Trophoblast cell (in vitro differentiated cells and primary cell): ENCODE measurements at regions not wholly inside any gene's neighbourhood (a gene's known extent, or its start where the extent isn't known, plus 50 kb on each side); places are given as distances from the start of the nearest gene placed in this dataset.

Source experiments
- DNase-seq, 2 donors: peaks; one replicate each; pipeline ENCODE4 v3.0.0-alpha.2; 2016
- H2AFZ ChIP-seq: 2 replicates; pipeline ENCODE4 v1.6.1; 2013; ENCODE audit warnings: low read length, moderate library complexity, mild to moderate bottlenecking; ENCODE audit not compliant: insufficient read depth, poor library complexity
- H2AK5ac ChIP-seq: 2 replicates; pipeline ENCODE4 v1.6.1; 2013; ENCODE audit warnings: mild to moderate bottlenecking, low read length
- H2BK120ac ChIP-seq: 2 replicates; pipeline ENCODE4 v1.6.1; 2013; ENCODE audit warnings: low read length, mild to moderate bottlenecking, moderate library complexity; ENCODE audit not compliant: insufficient read depth, poor library complexity
- H2BK12ac ChIP-seq: 2 replicates; pipeline ENCODE4 v1.6.1; 2013; ENCODE audit warnings: mild to moderate bottlenecking, low read length, moderate library complexity
- H2BK5ac ChIP-seq: 2 replicates; pipeline ENCODE4 v1.6.1; 2013; ENCODE audit warnings: low read length, low read depth, moderate library complexity, mild to moderate bottlenecking; ENCODE audit not compliant: poor library complexity
- H3K14ac ChIP-seq: 2 replicates; pipeline ENCODE4 v1.6.1; 2013; ENCODE audit warnings: mild to moderate bottlenecking, low read length
- H3K18ac ChIP-seq: 2 replicates; pipeline ENCODE4 v1.6.1; 2013; ENCODE audit warnings: mild to moderate bottlenecking, low read length
- H3K23ac ChIP-seq: 2 replicates; pipeline ENCODE4 v1.6.1; 2013; ENCODE audit warnings: low read length
- H3K27ac ChIP-seq: 2 replicates; pipeline ENCODE4 v1.5.1; 2013; ENCODE audit warnings: low read depth, mild to moderate bottlenecking, inconsistent platforms, low read length, moderate library complexity
- H3K27me3 ChIP-seq: 2 replicates; pipeline ENCODE4 v1.6.1; 2013; ENCODE audit warnings: inconsistent platforms, mild to moderate bottlenecking, low read length, moderate library complexity; ENCODE audit not compliant: insufficient read depth
- H3K36me3 ChIP-seq, 2 experiments: 1 replicate in 1 of 2; 2 replicates in 1 of 2; pipeline ENCODE4 v1.6.1; 2013; ENCODE audit warnings: low read length in 2 of 2, mild to moderate bottlenecking in 2 of 2, moderate library complexity in 1 of 2; ENCODE audit not compliant: insufficient read depth in 2 of 2, control insufficient read depth in 1 of 2
- H3K4ac ChIP-seq: 2 replicates; pipeline ENCODE4 v1.6.1; 2013; ENCODE audit warnings: low read depth, mild to moderate bottlenecking, low read length, moderate library complexity
- H3K4me1 ChIP-seq, 2 experiments: 1 replicate in 1 of 2; 2 replicates in 1 of 2; pipeline ENCODE4 v1.6.1; 2013; ENCODE audit warnings: low read length in 2 of 2, mild to moderate bottlenecking in 2 of 2, moderate library complexity in 1 of 2; ENCODE audit not compliant: insufficient read depth in 2 of 2, control insufficient read depth in 1 of 2
- H3K4me2 ChIP-seq: 2 replicates; pipeline ENCODE4 v1.6.1; 2013; ENCODE audit warnings: inconsistent platforms, mild to moderate bottlenecking, low read length, moderate library complexity
- H3K4me3 ChIP-seq: 2 replicates; pipeline ENCODE4 v1.5.1; 2013; ENCODE audit warnings: mild to moderate bottlenecking, low read depth, low read length, inconsistent platforms
- H3K79me1 ChIP-seq: one replicate; pipeline ENCODE4 v1.6.1; 2013; ENCODE audit warnings: low read length
- H3K79me2 ChIP-seq: 2 replicates; pipeline ENCODE4 v1.6.1; 2013; ENCODE audit warnings: low read length, mild to moderate bottlenecking; ENCODE audit not compliant: control insufficient read depth, insufficient read depth, poor library complexity
- H3K9ac ChIP-seq: 2 replicates; pipeline ENCODE4 v1.6.1; 2013; ENCODE audit warnings: mild to moderate bottlenecking, low read length
- H3K9me3 ChIP-seq: 2 replicates; pipeline ENCODE4 v1.6.1; 2013; ENCODE audit warnings: low read depth, mild to moderate bottlenecking, control low read depth, inconsistent platforms, low read length; ENCODE audit not compliant: insufficient read depth
- H4K12ac ChIP-seq: 2 replicates; pipeline ENCODE4 v1.6.1; 2013; ENCODE audit warnings: low read depth, mild to moderate bottlenecking, low read length, moderate library complexity
- H4K8ac ChIP-seq: 2 replicates; pipeline ENCODE4 v1.6.1; 2013; ENCODE audit warnings: low read depth, mild to moderate bottlenecking, low read length, moderate library complexity
- H4K91ac ChIP-seq: one replicate; pipeline ENCODE4 v1.6.1; 2013; ENCODE audit warnings: low read depth, mild to moderate bottlenecking, low read length, moderate library complexity
- WGBS: extraction: QIAGEN DNeasy Blood & Tissue Kit; methylation state at CpG from one replicate; pipeline ENCODE4 v1.1.7; 2013; ENCODE audit warnings: missing lambda C conversion rate; ENCODE audit not compliant: insufficient read length, insufficient coverage; ENCODE audit errors: extremely low coverage; 5-methylcytosine and 5-hydroxymethylcytosine counted together

GRCh38 chr4:28883211-28883610 lies 1837.0 kb upstream of the PCDH7 start:
- no peak overlapping the region for H3K18ac ChIP-seq
- no peak overlapping the region for H4K8ac ChIP-seq
- no peak overlapping the region for H2BK5ac ChIP-seq
- no peak overlapping the region for H3K27ac ChIP-seq
- no peak overlapping the region for H3K23ac ChIP-seq
- H4K12ac ChIP-seq, result no peak overlapping the region
- no peak overlapping the region for H3K4ac ChIP-seq
- no peak overlapping the region for H3K4me2 ChIP-seq
- no peak overlapping the region for H3K14ac ChIP-seq
- H3K4me1 ChIP-seq, result no peaks in the 10 kb centered on the region
- no peak overlapping the region for H2AFZ ChIP-seq
- no CpG with 5 or more reads among the region's 2 CpGs for WGBS
- no peak overlapping the region for H3K9ac ChIP-seq
- no peak overlapping the region for H4K91ac ChIP-seq
- no peak for DNase-seq
- H3K36me3 ChIP-seq, result no peaks in the 10 kb centered on the region
- H2BK120ac ChIP-seq, result no peak overlapping the region
- no peaks in the 10 kb centered on the region for H3K9me3 ChIP-seq
- no peak overlapping the region for H3K4me3 ChIP-seq
- no peaks in the 10 kb centered on the region for H3K27me3 ChIP-seq
- no peaks in the 10 kb centered on the region for H3K79me2 ChIP-seq
- H2AK5ac ChIP-seq, result no peak overlapping the region
- H2BK12ac ChIP-seq, result no peak overlapping the region
- H3K79me1 ChIP-seq, result no peaks in the 10 kb centered on the region

- Histone ChIP-seq H3K4me3 (no peak overlapping the region), H3K36me3 (no peaks in the 10 kb centered on the region), H3K27ac (no peak overlapping the region), H4K91ac (no peak overlapping the region), H3K79me1 (no peaks in the 10 kb centered on the region), H3K4me2 (no peak overlapping the region), H2BK120ac (no peak overlapping the region), H3K4ac (no peak overlapping the region), H3K14ac (no peak overlapping the region), H3K23ac (no peak overlapping the region), H3K27me3 (no peaks in the 10 kb centered on the region), H3K9me3 (no peaks in the 10 kb centered on the region), H3K18ac (no peak overlapping the region), H4K8ac (no peak overlapping the region), H2BK5ac (no peak overlapping the region), H3K79me2 (no peaks in the 10 kb centered on the region), H2AFZ (no peak overlapping the region), H3K9ac (no peak overlapping the region), H2AK5ac (no peak overlapping the region), H4K12ac (no peak overlapping the region), H3K4me1 (no peaks in the 10 kb centered on the region), H2BK12ac (no peak overlapping the region)
- no CpG with 5 or more reads among the region's 4 CpGs for WGBS
- DNase-seq, result no peak
Measured at GRCh38 chr4:28886934-28887333, 1833.2 kb upstream of the PCDH7 start.

GRCh38 chr4:28890949-28891775 lies 1829.0 kb upstream of the PCDH7 start:
- WGBS, result no CpG with 5 or more reads among the region's 3 CpGs
- Histone ChIP-seq H3K4me3 (no peak overlapping the region), H3K23ac (no peak overlapping the region), H3K79me1 (no peaks in the 10 kb centered on the region), H3K27ac (no peak overlapping the region), H2BK5ac (no peak overlapping the region), H2BK12ac (no peak overlapping the region), H3K36me3 (no peaks in the 10 kb centered on the region), H3K4me1 (no peaks in the 10 kb centered on the region), H4K12ac (no peak overlapping the region), H3K4ac (no peak overlapping the region), H3K27me3 (no peaks in the 10 kb centered on the region), H3K9ac (no peak overlapping the region), H2AK5ac (no peak overlapping the region), H3K4me2 (no peak overlapping the region), H4K91ac (no peak overlapping the region), H3K18ac (no peak overlapping the region), H3K14ac (no peak overlapping the region), H2BK120ac (no peak overlapping the region), H2AFZ (no peak overlapping the region), H4K8ac (no peak overlapping the region), H3K79me2 (no peaks in the 10 kb centered on the region), H3K9me3 (no peaks in the 10 kb centered on the region)
- DNase-seq, result no peak

- Histone ChIP-seq H2BK12ac (no peak overlapping the region), H3K9me3 (no peaks in the 10 kb centered on the region), H3K23ac (no peak overlapping the region), H4K12ac (no peak overlapping the region), H3K4me2 (no peak overlapping the region), H2BK120ac (no peak overlapping the region), H3K14ac (no peak overlapping the region), H3K4me3 (no peak overlapping the region), H2AFZ (no peak overlapping the region), H3K36me3 (no peaks in the 10 kb centered on the region), H3K9ac (no peak overlapping the region), H3K79me2 (no peaks in the 10 kb centered on the region), H2AK5ac (no peak overlapping the region), H4K8ac (no peak overlapping the region), H2BK5ac (no peak overlapping the region), H3K27me3 (no peaks in the 10 kb centered on the region), H3K18ac (no peak overlapping the region), H3K4me1 (no peaks in the 10 kb centered on the region), H4K91ac (no peak overlapping the region), H3K79me1 (no peaks in the 10 kb centered on the region), H3K27ac (no peak overlapping the region), H3K4ac (no peak overlapping the region)
- no peak for DNase-seq
- no CpG with 5 or more reads among the region's 1 CpG for WGBS
Measured at GRCh38 chr4:28913466-28913865, 1806.7 kb upstream of the PCDH7 start.
